Heart left ventricle (tissue), 16 donors: ENCODE measurements at regions not wholly inside any gene's neighbourhood (a gene's known extent, or its start where the extent isn't known, plus 50 kb on each side); places are given as distances from the start of the nearest gene placed in this dataset.

Experiments
- ATAC-seq, 4 donors: fragments of 200-7000 bp; cut with Tn5 transposase; one replicate each; pipeline ENCODE4 v1.9.1; 2020 to 2022; ENCODE audit warnings: moderate library complexity in 4 of 4, mild to moderate bottlenecking in 3 of 4, moderate number of reproducible peaks in 1 of 4
- DNase-seq, 5 donors: peaks; one replicate each; pipeline ENCODE4 v3.0.0-alpha.2; 2020
- H3K27ac ChIP-seq, 12 donors: fragments of 200-600 bp; sonication (generic) in 4 of 12; one replicate each; pipeline versions ENCODE4 v1.5.0 to v1.8.0; 2016 to 2022; ENCODE audit warnings: mild to moderate bottlenecking in 2 of 12
- H3K27me3 ChIP-seq, 9 donors: fragments of 200-600 bp; sonication (generic) in 2 of 9; one replicate each; pipeline versions ENCODE4 v1.5.1 to v1.8.0; 2016 to 2022; ENCODE audit warnings: mild to moderate bottlenecking in 3 of 9
- H3K36me3 ChIP-seq, 9 donors: fragments of 200-600 bp; sonication (generic) in 2 of 9; one replicate each; pipeline versions ENCODE4 v1.5.0 to v1.8.0; 2018 to 2022; ENCODE audit warnings: mild to moderate bottlenecking in 2 of 9
- H3K4me1 ChIP-seq, 12 donors: fragments of 200-600 bp; sonication (generic) in 4 of 12; one replicate each; pipeline versions ENCODE4 v1.5.0 to v1.8.0; 2016 to 2022; ENCODE audit warnings: mild to moderate bottlenecking in 3 of 12
- H3K4me3 ChIP-seq, 12 donors: fragments of 200-600 bp; sonication (generic) in 4 of 12; one replicate each; pipeline versions ENCODE4 v1.5.0 to v1.8.0; 2017 to 2022; ENCODE audit warnings: mild to moderate bottlenecking in 9 of 12, moderate library complexity in 4 of 12
- H3K9me3 ChIP-seq, 12 donors: fragments of 200-600 bp; sonication (generic) in 4 of 12; one replicate each; pipeline versions ENCODE4 v1.5.0 to v1.8.0; 2016 to 2022; ENCODE audit warnings: mild to moderate bottlenecking in 1 of 12
- POLR2A ChIP-seq, 2 donors: fragments of 450-650 bp; IDR thresholded peaks; one replicate each; pipeline ENCODE4 v1.6.1; 2017; ENCODE audit warnings: antibody characterized with exemption in 2 of 2, mild to moderate bottlenecking in 2 of 2, moderate library complexity in 2 of 2
- WGBS, 4 donors: extraction: QIAGEN DNeasy Blood & Tissue Kit in 2 of 4; methylation state at CpG; one replicate each; pipeline versions ENCODE4 v1.1.5 to v1.1.7; 2013 to 2018; 5-methylcytosine and 5-hydroxymethylcytosine counted together
- intact Hi-C, 10 donors: fragments of 100-400 bp; cut with DNase I; formaldehyde crosslinking; loops; one replicate each; pipeline versions ENCODE4 v1.11.1 to v1.14.2; 2022
- TF ChIP-seq, protein P1 (sequence below), 12 donors: fragments of 200-600 bp; sonication (generic) in 4 of 12; IDR thresholded peaks; one replicate each; pipeline versions ENCODE4 v1.5.0 to v1.8.0; 2018 to 2022; ENCODE audit warnings: antibody characterized with exemption in 12 of 12, mild to moderate bottlenecking in 5 of 12
- donor health status: ischemic (EF 13 %, LVEDD 7.1; RV severe dilation, severe dysfunction).
- donor health status: healthy with polysubstance abuse.
- donor health status: DM: no; HTN: yes; CAD: no.
- donor health status: DM: no; HTN: no; CAD: no.
- donor health status: ischemic (EF 25% LVEDD 6.9; RV normal size, moderate dysfunction).
- donor health status: ischemic (EF 25% LVEDD 5.7; RV mildly dilated, moderate dysfunction).
- donor health status: healthy.
- donor health status: DM: yes; HTN: yes; CAD: no.
- donor health status: ischemic (EF 35%, LVEDD 5.7; RV mildly dilated, moderate dysfunction).
- donor health status: nonischemic (EF 11% LVEDD 7.7; RV severe dilation, severe dysfunction).
- donor health status: DM: yes; HTN: yes; CAD: no.
- donor health status: PGD.
- donor health status: ischemic (EF 29% LVEDD 5.4; RV normal size, mild dysfunction).
- donor health status: nonischemic (EF 23%, LVEDD 6.1; RV moderate dilation, normal function).

DNA sequence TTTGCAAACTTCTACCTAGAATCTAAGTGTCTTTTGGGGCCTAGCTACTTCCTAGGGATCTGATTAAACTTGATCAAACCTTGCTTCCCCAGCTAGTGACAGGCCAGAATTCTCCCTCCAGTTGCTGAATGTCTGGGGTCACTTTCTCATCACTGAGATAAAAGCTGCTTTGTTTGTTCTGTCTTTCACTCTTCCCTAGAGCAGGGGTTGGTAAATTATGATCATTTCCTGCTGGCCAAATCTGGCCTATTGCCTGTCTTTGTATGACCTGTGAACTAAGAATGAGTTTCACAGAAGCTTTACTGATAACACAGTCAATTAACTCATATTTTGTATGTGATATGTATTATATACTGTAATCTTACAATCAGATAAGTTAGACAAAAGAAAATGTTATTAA is 157.8 kb upstream of the AADAT start:
- Histone ChIP-seq H3K27me3 (no peaks in the 10 kb centered on the region), H3K4me3 (no peak overlapping the region), H3K4me1 (no peaks in the 10 kb centered on the region), H3K27ac (no peak overlapping the region), H3K36me3 (no peaks in the 10 kb centered on the region), H3K9me3 (no peaks in the 10 kb centered on the region)
- intact Hi-C loops, result no loop called here
- DNase-seq, result no peak
- TF ChIP-seq, protein P1, sequence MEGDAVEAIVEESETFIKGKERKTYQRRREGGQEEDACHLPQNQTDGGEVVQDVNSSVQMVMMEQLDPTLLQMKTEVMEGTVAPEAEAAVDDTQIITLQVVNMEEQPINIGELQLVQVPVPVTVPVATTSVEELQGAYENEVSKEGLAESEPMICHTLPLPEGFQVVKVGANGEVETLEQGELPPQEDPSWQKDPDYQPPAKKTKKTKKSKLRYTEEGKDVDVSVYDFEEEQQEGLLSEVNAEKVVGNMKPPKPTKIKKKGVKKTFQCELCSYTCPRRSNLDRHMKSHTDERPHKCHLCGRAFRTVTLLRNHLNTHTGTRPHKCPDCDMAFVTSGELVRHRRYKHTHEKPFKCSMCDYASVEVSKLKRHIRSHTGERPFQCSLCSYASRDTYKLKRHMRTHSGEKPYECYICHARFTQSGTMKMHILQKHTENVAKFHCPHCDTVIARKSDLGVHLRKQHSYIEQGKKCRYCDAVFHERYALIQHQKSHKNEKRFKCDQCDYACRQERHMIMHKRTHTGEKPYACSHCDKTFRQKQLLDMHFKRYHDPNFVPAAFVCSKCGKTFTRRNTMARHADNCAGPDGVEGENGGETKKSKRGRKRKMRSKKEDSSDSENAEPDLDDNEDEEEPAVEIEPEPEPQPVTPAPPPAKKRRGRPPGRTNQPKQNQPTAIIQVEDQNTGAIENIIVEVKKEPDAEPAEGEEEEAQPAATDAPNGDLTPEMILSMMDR (IDR thresholded peaks at IDR 0.05), result no peak
- TF ChIP-seq POLR2A (IDR thresholded peaks at IDR 0.05), result no peak
- ATAC-seq, result no peak

DNA sequence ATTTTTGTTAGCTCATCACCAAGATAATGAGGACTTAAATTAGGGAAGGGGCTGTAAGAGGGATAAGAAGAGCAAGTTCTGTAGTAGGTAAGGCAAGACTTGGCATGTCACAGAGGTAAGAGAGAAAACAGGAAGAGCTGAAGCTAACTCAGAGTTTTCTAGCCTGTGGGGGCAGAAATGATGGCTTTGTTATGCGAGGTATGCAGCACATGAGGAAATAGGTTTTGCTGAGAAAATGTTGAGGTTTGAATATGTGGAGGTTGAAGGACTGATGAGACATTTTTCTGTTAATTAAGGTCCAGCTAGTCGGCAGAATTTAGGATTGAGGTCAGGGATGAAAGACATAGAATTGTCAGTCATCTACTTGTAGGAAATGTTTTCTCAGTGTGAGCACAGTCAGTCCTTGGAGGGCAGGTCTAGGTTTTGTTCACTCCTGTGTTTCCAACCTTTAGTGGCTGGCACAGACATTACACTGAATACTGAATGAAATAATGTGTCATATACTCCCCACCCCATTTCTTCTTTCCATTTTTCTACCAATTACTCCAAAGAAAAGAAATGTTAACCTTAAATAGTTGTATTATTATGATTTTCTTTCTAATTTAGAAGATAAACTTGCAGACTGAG is 154.0 kb upstream of the AADAT start:
- no peak for DNase-seq
- no peaks in the 10 kb centered on the region for H3K27me3 ChIP-seq
- H3K36me3 ChIP-seq, result no peaks in the 10 kb centered on the region
- H3K9me3 ChIP-seq, result no peaks in the 10 kb centered on the region
- no peak for TF ChIP-seq POLR2A (IDR thresholded peaks at IDR 0.05)
- TF ChIP-seq, protein P1 (IDR thresholded peaks at IDR 0.05), result no peak
- no peak overlapping the region for H3K4me3 ChIP-seq
- WGBS, 4 donors, result 38 to 62% (median 58%) methylated on average over 2 of the region's 2 CpGs
- intact Hi-C loops, result no loop called here
- no peak for ATAC-seq
- H3K27ac ChIP-seq, result no peak overlapping the region
- H3K4me1 ChIP-seq, result no peaks in the 10 kb centered on the region

DNA sequence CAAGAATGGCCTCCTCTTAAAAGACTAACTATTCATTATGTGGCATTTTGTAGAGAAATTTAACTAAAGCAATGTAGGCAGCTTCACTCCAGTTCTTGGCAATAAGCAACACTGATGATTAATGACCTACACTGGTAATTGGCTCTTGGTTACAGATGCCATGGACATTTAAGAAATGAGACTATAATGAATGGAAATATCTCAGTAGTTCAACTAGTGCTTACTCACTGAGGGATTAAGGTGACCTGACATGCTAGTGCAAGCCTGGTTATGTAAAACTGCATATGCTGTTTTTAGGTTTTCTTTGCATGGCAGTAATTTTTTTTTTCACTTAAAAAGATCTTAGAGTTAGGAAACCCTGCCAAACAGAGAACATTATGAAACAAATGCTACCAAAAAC is 152.7 kb upstream of the AADAT start:
- Histone ChIP-seq H3K9me3 (no peaks in the 10 kb centered on the region), H3K27me3 (no peaks in the 10 kb centered on the region), H3K27ac (no peak overlapping the region), H3K4me3 (no peak overlapping the region), H3K4me1 (no peaks in the 10 kb centered on the region), H3K36me3 (no peaks in the 10 kb centered on the region)
- DNase-seq (no peak), ATAC-seq (no peak)
- intact Hi-C loops, result no loop called here
- TF ChIP-seq, protein P1 (IDR thresholded peaks at IDR 0.05), result no peak
- TF ChIP-seq POLR2A (IDR thresholded peaks at IDR 0.05), result no peak

DNA sequence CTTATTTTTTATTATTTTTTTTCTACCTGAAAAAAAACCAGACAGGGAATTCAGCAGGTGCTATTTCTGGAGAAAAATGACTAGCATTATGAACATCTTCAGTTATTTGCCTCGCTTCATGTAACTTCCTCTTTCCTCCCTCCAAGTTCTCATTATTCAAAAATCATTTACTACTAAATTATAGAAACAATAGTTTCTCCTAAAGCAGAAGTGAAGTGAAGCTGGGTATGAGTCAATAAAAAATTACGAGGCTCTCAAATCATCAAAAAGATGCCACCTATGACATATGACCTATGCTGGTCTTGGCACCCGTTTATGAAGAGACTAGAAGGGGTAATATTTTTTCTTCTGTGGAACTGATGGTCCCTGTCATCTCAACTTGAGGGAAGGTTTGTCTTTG is 145.0 kb upstream of the AADAT start:
- H3K4me3 ChIP-seq, result no peak overlapping the region
- ATAC-seq (no peak), DNase-seq (no peak)
- H3K27me3 ChIP-seq, result no peaks in the 10 kb centered on the region
- no peaks in the 10 kb centered on the region for H3K36me3 ChIP-seq
- H3K4me1 ChIP-seq, result no peaks in the 10 kb centered on the region
- 65 to 76% (median 70%) methylated on average over 3 of the region's 3 CpGs for WGBS, 4 donors
- intact Hi-C loops, result no loop called here
- no peak overlapping the region for H3K27ac ChIP-seq
- no peak for TF ChIP-seq POLR2A (IDR thresholded peaks at IDR 0.05)
- TF ChIP-seq, protein P1 (IDR thresholded peaks at IDR 0.05), result no peak
- no peaks in the 10 kb centered on the region for H3K9me3 ChIP-seq
